Endothelial cell of umbilical vein (primary cell): ENCODE measurements at regions not wholly inside any gene's neighbourhood (a gene's known extent, or its start where the extent isn't known, plus 50 kb on each side); places are given as distances from the start of the nearest gene placed in this dataset.

Experiments
- EZH2 ChIP-seq: IDR thresholded peaks from 2 replicates; pipeline ENCODE4 v1.6.1; 2012; ENCODE audit warnings: borderline replicate concordance, low read depth, mild to moderate bottlenecking, moderate library complexity, low read length, inconsistent platforms; ENCODE audit not compliant: severe bottlenecking
- FOS ChIP-seq: IDR thresholded peaks from 2 replicates; pipeline ENCODE4 v1.6.1; 2011; ENCODE audit warnings: mild to moderate bottlenecking, low read length, moderate library complexity, borderline replicate concordance; ENCODE audit not compliant: insufficient read depth
- POLR2A ChIP-seq: IDR thresholded peaks from 2 replicates; pipeline ENCODE4 v1.6.1; 2012; ENCODE audit warnings: low read depth, mild to moderate bottlenecking, control low read depth, low read length
- TF ChIP-seq, protein P1 (sequence below), 2 donors: IDR thresholded peaks; 1 replicate in 1 of 2; 2 replicates in 1 of 2; pipeline ENCODE4 v1.5.1; 2011; ENCODE audit warnings: low read length in 2 of 2, mild to moderate bottlenecking in 2 of 2, moderate library complexity in 2 of 2, control low read depth in 1 of 2, inconsistent platforms in 1 of 2, low read depth in 1 of 2; ENCODE audit not compliant: insufficient read depth in 1 of 2; ENCODE audit errors: extremely low read depth in 1 of 2
- TF ChIP-seq, protein P2 (sequence below): IDR thresholded peaks from 2 replicates; pipeline ENCODE4 v1.6.1; 2011; ENCODE audit not compliant: insufficient read depth, insufficient read length

- TF ChIP-seq EZH2 (no peak), POLR2A (no peak), FOS (no peak)
- TF ChIP-seq, protein P1, sequence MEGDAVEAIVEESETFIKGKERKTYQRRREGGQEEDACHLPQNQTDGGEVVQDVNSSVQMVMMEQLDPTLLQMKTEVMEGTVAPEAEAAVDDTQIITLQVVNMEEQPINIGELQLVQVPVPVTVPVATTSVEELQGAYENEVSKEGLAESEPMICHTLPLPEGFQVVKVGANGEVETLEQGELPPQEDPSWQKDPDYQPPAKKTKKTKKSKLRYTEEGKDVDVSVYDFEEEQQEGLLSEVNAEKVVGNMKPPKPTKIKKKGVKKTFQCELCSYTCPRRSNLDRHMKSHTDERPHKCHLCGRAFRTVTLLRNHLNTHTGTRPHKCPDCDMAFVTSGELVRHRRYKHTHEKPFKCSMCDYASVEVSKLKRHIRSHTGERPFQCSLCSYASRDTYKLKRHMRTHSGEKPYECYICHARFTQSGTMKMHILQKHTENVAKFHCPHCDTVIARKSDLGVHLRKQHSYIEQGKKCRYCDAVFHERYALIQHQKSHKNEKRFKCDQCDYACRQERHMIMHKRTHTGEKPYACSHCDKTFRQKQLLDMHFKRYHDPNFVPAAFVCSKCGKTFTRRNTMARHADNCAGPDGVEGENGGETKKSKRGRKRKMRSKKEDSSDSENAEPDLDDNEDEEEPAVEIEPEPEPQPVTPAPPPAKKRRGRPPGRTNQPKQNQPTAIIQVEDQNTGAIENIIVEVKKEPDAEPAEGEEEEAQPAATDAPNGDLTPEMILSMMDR (IDR thresholded peaks at IDR 0.05; ENCODE audit: extremely low read depth in 1 of 2, insufficient read depth in 1 of 2, low read depth in 1 of 2, low read length in 2 of 2), result no peak
- TF ChIP-seq, protein P2, sequence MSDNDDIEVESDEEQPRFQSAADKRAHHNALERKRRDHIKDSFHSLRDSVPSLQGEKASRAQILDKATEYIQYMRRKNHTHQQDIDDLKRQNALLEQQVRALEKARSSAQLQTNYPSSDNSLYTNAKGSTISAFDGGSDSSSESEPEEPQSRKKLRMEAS, result no peak
These were observed 569.9 kb downstream of the EPHA4 start for GRCh38 chr2:221002101-221002685.
